Peyer's patch (tissue), 4 donors: ENCODE measurements at regions not wholly inside any gene's neighbourhood (a gene's known extent, or its start where the extent isn't known, plus 50 kb on each side); places are given as distances from the start of the nearest gene placed in this dataset.

Source experiments
- DNase-seq, 3 donors: peaks; one replicate each; pipeline ENCODE4 v3.0.0-alpha.2; 2017 to 2019
- H3K27ac ChIP-seq, 4 donors: fragments of 200-600 bp; sonication (generic); one replicate each; pipeline ENCODE4 v1.5.1; 2016 to 2019
- H3K27me3 ChIP-seq, 2 donors: fragments of 200-600 bp; sonication (generic); one replicate each; pipeline ENCODE4 v1.5.1; 2019
- H3K36me3 ChIP-seq, 3 donors: fragments of 200-600 bp; sonication (generic); one replicate each; pipeline ENCODE4 v1.5.1; 2016 to 2019
- H3K4me1 ChIP-seq, 4 donors: fragments of 200-600 bp; sonication (generic); one replicate each; pipeline ENCODE4 v1.5.1; 2016 to 2019
- H3K4me3 ChIP-seq, 4 donors: fragments of 200-600 bp; sonication (generic); 1 replicate in 3 of 4; 2 replicates in 1 of 4; pipeline ENCODE4 v1.5.1; 2016 to 2019; ENCODE audit warnings: mild to moderate bottlenecking in 1 of 4
- H3K9me3 ChIP-seq, 4 donors: fragments of 200-600 bp; sonication (generic); one replicate each; pipeline ENCODE4 v1.5.1; 2016 to 2019; ENCODE audit warnings: mild to moderate bottlenecking in 1 of 4
- POLR2A ChIP-seq, 2 donors: fragments of 450-650 bp; IDR thresholded peaks; one replicate each; pipeline ENCODE4 v1.5.1; 2017; ENCODE audit warnings: antibody characterized with exemption in 2 of 2, mild to moderate bottlenecking in 2 of 2, moderate library complexity in 2 of 2
- TF ChIP-seq, protein P1 (sequence below), 6 experiments: fragments of 450-650 bp in 4 of 6; fragments of 200-600 bp in 2 of 6; sonication (generic) in 1 of 6; IDR thresholded peaks; one replicate each; pipeline ENCODE4 v1.5.1; 2017 to 2019; ENCODE audit warnings: antibody characterized with exemption in 6 of 6, mild to moderate bottlenecking in 3 of 6, moderate library complexity in 1 of 6

DNA sequence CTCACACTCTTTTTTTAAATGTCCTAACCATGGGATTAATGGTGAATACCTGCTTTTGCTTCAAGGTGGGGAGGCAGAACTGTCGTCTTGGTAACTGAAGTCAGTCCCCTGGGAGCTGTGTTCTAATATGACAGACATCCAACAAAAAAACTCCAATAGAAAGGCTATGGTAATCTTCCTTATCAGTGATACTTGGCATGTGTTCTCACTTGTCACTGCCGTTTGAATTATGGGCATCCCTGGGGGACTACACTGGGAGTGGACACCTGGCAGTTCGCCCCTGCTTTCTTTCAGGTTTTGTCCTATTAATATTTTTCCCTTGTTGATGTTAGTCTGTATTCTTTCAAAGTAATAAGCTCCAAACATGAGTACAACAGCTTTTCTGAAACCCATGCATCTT, 252.6 kb downstream of the SLITRK5 start:
- Histone ChIP-seq H3K27ac (no peak overlapping the region), H3K4me1 (no peaks in the 10 kb centered on the region), H3K4me3 (no peak overlapping the region), H3K27me3 (no peaks in the 10 kb centered on the region), H3K36me3 (no peaks in the 10 kb centered on the region), H3K9me3 (no peaks in the 10 kb centered on the region)
- no peak for TF ChIP-seq POLR2A (IDR thresholded peaks at IDR 0.05)
- TF ChIP-seq, protein P1, sequence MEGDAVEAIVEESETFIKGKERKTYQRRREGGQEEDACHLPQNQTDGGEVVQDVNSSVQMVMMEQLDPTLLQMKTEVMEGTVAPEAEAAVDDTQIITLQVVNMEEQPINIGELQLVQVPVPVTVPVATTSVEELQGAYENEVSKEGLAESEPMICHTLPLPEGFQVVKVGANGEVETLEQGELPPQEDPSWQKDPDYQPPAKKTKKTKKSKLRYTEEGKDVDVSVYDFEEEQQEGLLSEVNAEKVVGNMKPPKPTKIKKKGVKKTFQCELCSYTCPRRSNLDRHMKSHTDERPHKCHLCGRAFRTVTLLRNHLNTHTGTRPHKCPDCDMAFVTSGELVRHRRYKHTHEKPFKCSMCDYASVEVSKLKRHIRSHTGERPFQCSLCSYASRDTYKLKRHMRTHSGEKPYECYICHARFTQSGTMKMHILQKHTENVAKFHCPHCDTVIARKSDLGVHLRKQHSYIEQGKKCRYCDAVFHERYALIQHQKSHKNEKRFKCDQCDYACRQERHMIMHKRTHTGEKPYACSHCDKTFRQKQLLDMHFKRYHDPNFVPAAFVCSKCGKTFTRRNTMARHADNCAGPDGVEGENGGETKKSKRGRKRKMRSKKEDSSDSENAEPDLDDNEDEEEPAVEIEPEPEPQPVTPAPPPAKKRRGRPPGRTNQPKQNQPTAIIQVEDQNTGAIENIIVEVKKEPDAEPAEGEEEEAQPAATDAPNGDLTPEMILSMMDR (IDR thresholded peaks at IDR 0.05): no peak
- DNase-seq: no peak

DNA sequence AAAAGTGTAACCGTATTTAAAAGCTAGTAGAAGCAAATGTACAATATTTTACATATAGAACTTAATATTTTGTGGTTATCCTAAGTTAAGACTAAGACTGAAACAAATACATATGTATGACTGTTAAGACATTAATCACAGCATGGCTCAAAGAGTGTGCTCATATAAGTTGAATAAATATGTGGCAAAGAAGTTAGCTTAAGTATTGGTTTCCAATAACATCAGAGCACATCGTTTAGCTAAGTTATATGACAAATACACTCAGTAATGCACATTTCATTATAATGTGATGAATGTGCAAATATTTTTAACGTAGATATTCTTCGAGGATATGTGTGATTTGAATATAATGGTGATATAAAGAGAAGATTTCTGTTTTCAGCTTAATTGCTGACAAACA, 253.8 kb downstream of the SLITRK5 start:
- Histone ChIP-seq H3K27ac (no peak overlapping the region), H3K4me3 (no peak overlapping the region), H3K9me3 (no peaks in the 10 kb centered on the region), H3K36me3 (no peaks in the 10 kb centered on the region), H3K4me1 (no peaks in the 10 kb centered on the region), H3K27me3 (no peaks in the 10 kb centered on the region)
- no peak for TF ChIP-seq POLR2A (IDR thresholded peaks at IDR 0.05)
- TF ChIP-seq, protein P1 (IDR thresholded peaks at IDR 0.05): no peak
- no peak for DNase-seq

DNA sequence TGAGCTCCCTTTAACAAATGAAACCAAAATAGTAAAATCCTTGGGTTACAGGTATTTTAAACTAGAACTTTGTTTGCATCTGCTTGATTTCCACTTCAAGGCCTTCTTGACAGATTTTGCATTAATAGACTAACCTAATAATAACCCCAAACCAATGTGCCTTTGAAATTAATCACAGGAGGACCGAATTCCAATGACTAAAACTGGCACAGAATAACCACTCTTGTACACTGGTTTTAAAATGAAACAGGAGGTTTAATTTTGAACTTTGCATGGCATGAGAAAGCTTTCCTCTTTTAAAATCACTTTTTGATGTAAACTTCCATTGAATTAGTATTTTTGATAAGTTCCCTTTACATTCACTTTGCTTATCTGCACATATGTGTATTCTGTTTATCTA, 269.6 kb downstream of the SLITRK5 start:
- no peak overlapping the region for H3K4me3 ChIP-seq
- DNase-seq: no peak
- H3K27me3 ChIP-seq: no peaks in the 10 kb centered on the region
- no peak for TF ChIP-seq POLR2A (IDR thresholded peaks at IDR 0.05)
- TF ChIP-seq, protein P1 (IDR thresholded peaks at IDR 0.05): no peak
- no peaks in the 10 kb centered on the region for H3K9me3 ChIP-seq
- no peaks in the 10 kb centered on the region for H3K36me3 ChIP-seq
- no peak overlapping the region for H3K27ac ChIP-seq
- H3K4me1 ChIP-seq: no peaks in the 10 kb centered on the region

DNA sequence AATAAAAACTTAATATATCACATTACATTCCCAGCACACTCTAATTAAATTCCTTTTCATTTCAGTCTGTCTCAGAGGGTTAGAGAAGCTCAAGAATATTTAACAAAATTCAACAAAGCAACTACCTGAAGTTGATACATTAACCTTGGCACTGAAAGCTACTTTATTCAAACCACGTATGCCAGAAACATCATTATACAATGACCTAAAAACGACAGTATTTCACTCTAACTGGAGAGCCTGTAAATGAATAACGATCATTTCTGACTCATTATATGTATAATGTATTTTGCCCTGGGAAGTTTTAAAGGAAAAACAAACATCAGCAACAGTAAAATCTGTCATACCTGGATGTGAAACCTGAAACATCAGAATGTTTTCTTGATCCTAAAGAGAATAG, 270.1 kb downstream of the SLITRK5 start:
- H3K27me3 ChIP-seq: no peaks in the 10 kb centered on the region
- no peak for DNase-seq
- H3K9me3 ChIP-seq: no peaks in the 10 kb centered on the region
- H3K36me3 ChIP-seq: no peaks in the 10 kb centered on the region
- no peak for TF ChIP-seq POLR2A (IDR thresholded peaks at IDR 0.05)
- TF ChIP-seq, protein P1 (IDR thresholded peaks at IDR 0.05): no peak
- no peak overlapping the region for H3K27ac ChIP-seq
- no peak overlapping the region for H3K4me3 ChIP-seq
- H3K4me1 ChIP-seq: no peaks in the 10 kb centered on the region

GRCh38 chr13:87942205-87942604, 271.0 kb downstream of the SLITRK5 start:
- no peak overlapping the region for H3K27ac ChIP-seq
- TF ChIP-seq, protein P1 (IDR thresholded peaks at IDR 0.05): no peak
- no peak for TF ChIP-seq POLR2A (IDR thresholded peaks at IDR 0.05)
- no peaks in the 10 kb centered on the region for H3K4me1 ChIP-seq
- H3K4me3 ChIP-seq: no peak overlapping the region
- DNase-seq: no peak
- H3K9me3 ChIP-seq: no peaks in the 10 kb centered on the region
- H3K27me3 ChIP-seq: no peaks in the 10 kb centered on the region
- H3K36me3 ChIP-seq: no peaks in the 10 kb centered on the region

- no peak overlapping the region for H3K4me3 ChIP-seq
- TF ChIP-seq, protein P1 (IDR thresholded peaks at IDR 0.05): no peak
- TF ChIP-seq POLR2A (IDR thresholded peaks at IDR 0.05): no peak
- DNase-seq: no peak
- H3K9me3 ChIP-seq: no peaks in the 10 kb centered on the region
- no peak overlapping the region for H3K27ac ChIP-seq
- no peaks in the 10 kb centered on the region for H3K27me3 ChIP-seq
- no peaks in the 10 kb centered on the region for H3K4me1 ChIP-seq
- no peaks in the 10 kb centered on the region for H3K36me3 ChIP-seq
These were observed 272.9 kb downstream of the SLITRK5 start for GRCh38 chr13:87944038-87944437.
